IMR-90 (cell line): ENCODE measurements at regions not wholly inside any gene's neighbourhood (a gene's known extent, or its start where the extent isn't known, plus 50 kb on each side); places are given as distances from the start of the nearest gene placed in this dataset.

Experiments
- BHLHE40 ChIP-seq: fragments of 150-350 bp; IDR thresholded peaks from 2 replicates; pipeline ENCODE4 v1.6.1; 2016; ENCODE audit warnings: mild to moderate bottlenecking, low read depth, low read length
- CTCF ChIP-seq: conservative IDR thresholded peaks from 2 replicates; pipeline ENCODE4 v1.5.1; 2012; ENCODE audit warnings: mild to moderate bottlenecking, low read depth, low read length, improper control_type of control experiment
- FOS ChIP-seq: fragments of 150-350 bp; IDR thresholded peaks from 2 replicates; pipeline ENCODE4 v1.6.1; 2016; ENCODE audit warnings: low read depth, low read length
- MXI1 ChIP-seq: IDR thresholded peaks from 2 replicates; pipeline ENCODE4 v1.6.1; 2012; ENCODE audit warnings: low read depth, mild to moderate bottlenecking, low read length, moderate library complexity, borderline replicate concordance
- POLR2A ChIP-seq: IDR thresholded peaks from 2 replicates; pipeline ENCODE4 v1.6.1; 2012; ENCODE audit warnings: mild to moderate bottlenecking, low read depth, low read length
- RAD21 ChIP-seq: IDR thresholded peaks from 2 replicates; pipeline ENCODE4 v1.6.1; 2012; ENCODE audit warnings: low read length, improper control_type of control experiment
- RCOR1 ChIP-seq: IDR thresholded peaks from 2 replicates; pipeline ENCODE4 v1.6.1; 2012; ENCODE audit warnings: mild to moderate bottlenecking, low read length, improper control_type of control experiment; ENCODE audit not compliant: insufficient replicate concordance
- RFX5 ChIP-seq: IDR thresholded peaks from 2 replicates; pipeline ENCODE4 v1.8.0; 2012; ENCODE audit warnings: low read depth, mild to moderate bottlenecking, low read length, moderate library complexity
- SMC3 ChIP-seq: fragments of 150-350 bp; IDR thresholded peaks from 2 replicates; pipeline ENCODE4 v1.6.1; 2016; ENCODE audit warnings: low read depth, mild to moderate bottlenecking, antibody characterized with exemption, low read length, moderate library complexity
- USF2 ChIP-seq: fragments of 150-350 bp; IDR thresholded peaks from 2 replicates; pipeline ENCODE4 v1.6.1; 2017; ENCODE audit warnings: mild to moderate bottlenecking, antibody characterized with exemption, low read length, low read depth

- TF ChIP-seq RCOR1 (no peak), POLR2A (no peak), FOS (no peak), CTCF (no peak), MXI1 (no peak), USF2 (no peak), SMC3 (no peak), RAD21 (no peak), RFX5 (no peak), BHLHE40 (no peak)
Measured at GRCh38 chr2:119049968-119050704, 108.1 kb downstream of the MARCO start.
